DND-41 (cell line): ENCODE measurements at regions not wholly inside any gene's neighbourhood (a gene's known extent, or its start where the extent isn't known, plus 50 kb on each side); places are given as distances from the start of the nearest gene placed in this dataset.
"Not testable (repeated sequence)": the region's sequence is repeated elsewhere in the genome, so short reads cannot be mapped to it uniquely, and the experiment has no call there.

Source experiments
- ATAC-seq: fragments of 200-7000 bp; cut with Tn5 transposase; 3 replicates; pipeline ENCODE4 v1.9.1; 2021; ENCODE audit warnings: low read depth; ENCODE audit not compliant: insufficient read depth
- DNase-seq: peaks from one replicate; pipeline ENCODE4 v3.0.0-alpha.2; 2020
- H2AFZ ChIP-seq: 2 replicates; pipeline ENCODE4 v1.6.0; 2012; ENCODE audit warnings: low read depth, low read length
- H3K27ac ChIP-seq: 2 replicates; pipeline ENCODE4 v1.5.1; 2012; ENCODE audit warnings: low read length, inconsistent platforms
- H3K27me3 ChIP-seq: fragments of 200-600 bp; sonication (generic); 2 replicates; pipeline ENCODE4 v1.6.0; 2012; ENCODE audit warnings: low read length, mild to moderate bottlenecking, inconsistent platforms; ENCODE audit not compliant: insufficient read depth, poor library complexity
- H3K36me3 ChIP-seq: 2 replicates; pipeline ENCODE4 v1.5.1; 2012; ENCODE audit warnings: low read length, inconsistent platforms; ENCODE audit not compliant: insufficient read depth
- H3K4me1 ChIP-seq: 2 replicates; pipeline ENCODE4 v1.5.1; 2012; ENCODE audit warnings: mild to moderate bottlenecking, low read length; ENCODE audit not compliant: insufficient read depth
- H3K4me2 ChIP-seq: 2 replicates; pipeline ENCODE4 v1.6.0; 2012; ENCODE audit warnings: mild to moderate bottlenecking, moderate library complexity, low read length, inconsistent platforms; ENCODE audit not compliant: insufficient read depth
- H3K4me3 ChIP-seq, 2 experiments: fragments of 200-600 bp in 1 of 2; shearing (Covaris generic) in 1 of 2; 2 replicates each; pipeline ENCODE4 v1.5.1; 2012 to 2016; ENCODE audit warnings: inconsistent platforms in 2 of 2, low read length in 2 of 2, mild to moderate bottlenecking in 2 of 2, low read depth in 1 of 2, moderate library complexity in 1 of 2
- H3K79me2 ChIP-seq: 2 replicates; pipeline ENCODE4 v1.6.0; 2012; ENCODE audit warnings: low read length, inconsistent platforms; ENCODE audit not compliant: insufficient read depth
- H3K9ac ChIP-seq: 2 replicates; pipeline ENCODE4 v1.6.0; 2012; ENCODE audit warnings: low read depth, mild to moderate bottlenecking, inconsistent platforms, low read length, moderate library complexity
- H3K9me3 ChIP-seq: 2 replicates; pipeline ENCODE4 v1.5.1; 2012; ENCODE audit warnings: low read length, moderate library complexity, mild to moderate bottlenecking, inconsistent platforms; ENCODE audit not compliant: insufficient read depth, severe bottlenecking
- H4K20me1 ChIP-seq: 2 replicates; pipeline ENCODE4 v1.6.0; 2012; ENCODE audit warnings: low read length; ENCODE audit not compliant: insufficient read depth
- EZH2 ChIP-seq: IDR thresholded peaks from 3 replicates; pipeline ENCODE4 v1.6.1; 2012; ENCODE audit warnings: borderline replicate concordance, low read depth, mild to moderate bottlenecking, moderate library complexity, low read length, inconsistent platforms; ENCODE audit not compliant: severe bottlenecking
- TF ChIP-seq, protein P1 (sequence below): IDR thresholded peaks from 2 replicates; pipeline ENCODE4 v1.5.1; 2012; ENCODE audit warnings: borderline replicate concordance, low read length, moderate library complexity, mild to moderate bottlenecking; ENCODE audit not compliant: poor library complexity, severe bottlenecking; ENCODE audit errors: extremely low read depth

DNA sequence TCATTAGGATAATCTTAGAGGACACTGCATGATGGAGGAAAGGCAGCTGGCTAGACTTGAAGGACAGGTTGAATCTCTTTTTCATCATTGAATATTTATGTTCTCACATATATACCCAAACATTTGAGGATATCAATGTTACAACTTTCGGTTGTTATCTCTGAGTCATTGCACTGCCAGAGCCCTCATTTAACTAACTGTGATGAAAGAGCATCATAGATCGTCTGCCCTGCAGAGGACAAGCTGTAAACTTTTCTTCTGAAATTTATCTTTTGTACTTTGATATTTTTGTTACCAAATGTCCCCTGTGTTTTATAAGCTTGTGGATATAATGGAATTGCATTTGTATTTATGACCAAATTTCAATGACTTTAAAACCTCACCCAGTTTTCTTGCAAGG is 298.7 kb downstream of the PHF14 start:
- Histone ChIP-seq H3K4me1 (no peaks in the 10 kb centered on the region), H3K4me3 (no peak overlapping the region), H3K9me3 (no peaks in the 10 kb centered on the region), H3K27me3 (no peaks in the 10 kb centered on the region), H3K27ac (no peak overlapping the region), H2AFZ (no peak overlapping the region), H3K9ac (no peak overlapping the region), H4K20me1 (no peaks in the 10 kb centered on the region), H3K36me3 (no peaks in the 10 kb centered on the region), H3K4me2 (no peak overlapping the region), H3K79me2 (no peaks in the 10 kb centered on the region)
- no peak for TF ChIP-seq EZH2
- TF ChIP-seq, protein P1, sequence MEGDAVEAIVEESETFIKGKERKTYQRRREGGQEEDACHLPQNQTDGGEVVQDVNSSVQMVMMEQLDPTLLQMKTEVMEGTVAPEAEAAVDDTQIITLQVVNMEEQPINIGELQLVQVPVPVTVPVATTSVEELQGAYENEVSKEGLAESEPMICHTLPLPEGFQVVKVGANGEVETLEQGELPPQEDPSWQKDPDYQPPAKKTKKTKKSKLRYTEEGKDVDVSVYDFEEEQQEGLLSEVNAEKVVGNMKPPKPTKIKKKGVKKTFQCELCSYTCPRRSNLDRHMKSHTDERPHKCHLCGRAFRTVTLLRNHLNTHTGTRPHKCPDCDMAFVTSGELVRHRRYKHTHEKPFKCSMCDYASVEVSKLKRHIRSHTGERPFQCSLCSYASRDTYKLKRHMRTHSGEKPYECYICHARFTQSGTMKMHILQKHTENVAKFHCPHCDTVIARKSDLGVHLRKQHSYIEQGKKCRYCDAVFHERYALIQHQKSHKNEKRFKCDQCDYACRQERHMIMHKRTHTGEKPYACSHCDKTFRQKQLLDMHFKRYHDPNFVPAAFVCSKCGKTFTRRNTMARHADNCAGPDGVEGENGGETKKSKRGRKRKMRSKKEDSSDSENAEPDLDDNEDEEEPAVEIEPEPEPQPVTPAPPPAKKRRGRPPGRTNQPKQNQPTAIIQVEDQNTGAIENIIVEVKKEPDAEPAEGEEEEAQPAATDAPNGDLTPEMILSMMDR = no peak
- ATAC-seq = no peak
- no peak for DNase-seq

DNA sequence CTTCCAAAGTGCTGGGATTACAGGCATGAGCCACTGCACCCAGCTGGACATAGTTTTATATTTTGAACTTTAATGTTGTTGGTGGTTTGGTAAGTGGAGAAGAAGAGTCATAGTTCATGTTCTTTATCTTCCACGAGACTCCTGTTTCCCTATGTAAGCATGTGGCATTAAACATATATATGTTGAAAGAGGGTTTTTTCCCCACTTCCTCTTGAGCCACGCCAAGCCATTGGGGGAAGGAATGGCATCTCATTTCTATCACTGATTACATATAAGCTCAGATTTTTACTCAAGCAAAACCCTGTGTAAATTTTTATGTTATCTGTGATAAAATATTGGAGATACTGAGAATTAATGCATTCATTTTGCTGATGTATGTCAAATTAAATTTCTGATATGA is 300.4 kb downstream of the PHF14 start:
- H2AFZ ChIP-seq = no peak overlapping the region
- H3K36me3 ChIP-seq = no peaks in the 10 kb centered on the region
- H3K4me1 ChIP-seq = no peaks in the 10 kb centered on the region
- no peak overlapping the region for H3K9ac ChIP-seq
- H3K27me3 ChIP-seq = no peaks in the 10 kb centered on the region
- DNase-seq (no peak), ATAC-seq (no peak)
- H3K4me3 ChIP-seq = no peak overlapping the region
- H4K20me1 ChIP-seq = no peaks in the 10 kb centered on the region
- H3K27ac ChIP-seq = no peak overlapping the region
- H3K9me3 ChIP-seq = no peaks in the 10 kb centered on the region
- H3K4me2 ChIP-seq = no peak overlapping the region
- no peaks in the 10 kb centered on the region for H3K79me2 ChIP-seq
- TF ChIP-seq, protein P1 = no peak
- TF ChIP-seq EZH2 = no peak

DNA sequence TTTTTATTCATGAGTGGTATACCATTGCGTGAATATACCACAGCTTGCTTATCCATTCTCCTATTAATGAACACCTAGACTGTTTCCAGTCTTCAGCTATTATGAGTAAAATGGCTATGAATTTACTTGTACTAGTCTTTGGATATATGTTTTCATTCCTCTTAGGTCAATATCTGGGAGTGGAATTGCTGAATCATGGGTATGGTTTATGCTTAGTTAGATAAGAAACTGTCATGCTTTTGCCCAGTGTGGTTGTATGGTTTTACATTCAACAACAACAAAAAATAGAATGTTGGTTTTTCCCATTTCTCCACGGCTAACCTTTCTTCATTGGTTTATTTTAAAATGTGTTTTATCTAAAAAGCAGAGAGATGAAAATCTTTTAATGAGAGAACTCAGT is 308.3 kb downstream of the PHF14 start:
- no peaks in the 10 kb centered on the region for H3K36me3 ChIP-seq
- no peak overlapping the region for H2AFZ ChIP-seq
- TF ChIP-seq, protein P1 = no peak
- no peak for TF ChIP-seq EZH2
- no peaks in the 10 kb centered on the region for H3K79me2 ChIP-seq
- no peaks in the 10 kb centered on the region for H3K9me3 ChIP-seq
- no peaks in the 10 kb centered on the region for H3K4me1 ChIP-seq
- H3K4me2 ChIP-seq = no peak overlapping the region
- no peak for DNase-seq
- H3K4me3 ChIP-seq = no peak overlapping the region
- H4K20me1 ChIP-seq = no peaks in the 10 kb centered on the region
- no peak for ATAC-seq
- H3K27ac ChIP-seq = no peak overlapping the region
- no peaks in the 10 kb centered on the region for H3K27me3 ChIP-seq
- no peak overlapping the region for H3K9ac ChIP-seq

DNA sequence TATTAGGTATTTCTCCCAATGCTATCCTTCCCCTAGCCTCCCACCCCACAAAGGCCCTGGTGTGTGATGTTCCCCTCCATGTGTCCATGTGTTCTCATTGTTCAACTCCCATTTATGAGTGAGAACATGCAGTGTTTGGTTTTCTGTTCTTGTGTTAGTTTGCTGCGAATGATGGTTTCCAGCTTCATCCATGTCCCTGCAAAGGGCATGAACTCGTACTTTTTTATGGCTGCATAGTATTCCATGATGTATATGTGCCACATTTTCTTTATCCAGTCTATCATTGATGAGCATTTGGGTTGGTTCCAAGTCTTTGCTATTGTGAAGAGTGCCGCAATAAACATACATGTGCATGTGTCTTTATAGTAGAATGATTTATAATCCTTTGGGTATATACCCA is 309.9 kb downstream of the PHF14 start:
- not testable (repeated sequence) for H3K27me3 ChIP-seq, H2AFZ ChIP-seq, H3K4me2 ChIP-seq, DNase-seq, H3K4me1 ChIP-seq, H3K36me3 ChIP-seq, H3K27ac ChIP-seq, H3K4me3 ChIP-seq, ATAC-seq, H3K9me3 ChIP-seq, H3K79me2 ChIP-seq, H4K20me1 ChIP-seq, H3K9ac ChIP-seq
